Endothelial cell of umbilical vein (primary cell): ENCODE measurements at regions not wholly inside any gene's neighbourhood (a gene's known extent, or its start where the extent isn't known, plus 50 kb on each side); places are given as distances from the start of the nearest gene placed in this dataset.

ENCODE experiments used
- BruUV-seq: library from RNA; stranded (reverse); fragments of 400-500 nt; replicated peaks from 2 replicates; lab custom pipeline; 2021; lab: Mats Ljungman, UMichigan
- CTCF ChIA-PET: fragments of 300-600, 350-600 bp; sonication (Branson Sonifier 250); formaldehyde crosslinking; loops from one replicate; lab custom pipeline; 2021; ENCODE audit warnings: antibody characterized with exemption, inconsistent platforms; lab: Charles Lee
- POLR2A ChIA-PET: fragments of 300-600, 350-600 bp; sonication (Branson Sonifier 250); formaldehyde crosslinking; loops from one replicate; lab custom pipeline; 2021; ENCODE audit warnings: antibody characterized with exemption, inconsistent platforms; lab: Charles Lee
- DNase-seq: peaks from one replicate; pipeline ENCODE4 v3.0.0-alpha.2; 2011; ENCODE audit warnings: low read depth, low spot score
- FAIRE-seq: peaks from 2 replicates; lab custom pipeline; 2011; peaks lifted over from hg19 to GRCh38; lab: Jason Lieb, UNC
- H2AFZ ChIP-seq: 2 replicates; pipeline ENCODE4 v1.6.0; 2012; ENCODE audit warnings: low read depth, low read length, control low read depth, inconsistent platforms
- H3K27ac ChIP-seq: 2 replicates; pipeline ENCODE4 v1.5.1; 2011; ENCODE audit warnings: low read depth, mild to moderate bottlenecking, control low read depth, low read length, moderate library complexity; ENCODE audit not compliant: insufficient read depth
- H3K27me3 ChIP-seq, 2 experiments: 2 replicates each; pipeline versions ENCODE4 v1.6.0 to v1.6.1; 2011; ENCODE audit warnings: low read length in 2 of 2, mixed read lengths in 1 of 2; ENCODE audit not compliant: control insufficient read depth in 2 of 2, insufficient read depth in 2 of 2
- H3K36me3 ChIP-seq, 2 experiments: 2 replicates in 1 of 2; 3 replicates in 1 of 2; pipeline ENCODE4 v1.5.1; 2011; ENCODE audit warnings: low read length in 2 of 2, mild to moderate bottlenecking in 1 of 2, moderate library complexity in 1 of 2; ENCODE audit not compliant: control insufficient read depth in 2 of 2, insufficient read depth in 2 of 2; ENCODE audit errors: extremely low read depth in 1 of 2
- H3K4me1 ChIP-seq: 3 replicates; pipeline ENCODE4 v1.5.1; 2011; ENCODE audit warnings: mild to moderate bottlenecking, low read length; ENCODE audit not compliant: control insufficient read depth, insufficient read depth; ENCODE audit errors: extremely low read depth
- H3K4me2 ChIP-seq: 2 replicates; pipeline ENCODE4 v1.6.1; 2011; ENCODE audit warnings: low read length, control low read depth, mixed read lengths; ENCODE audit not compliant: insufficient read depth
- H3K4me3 ChIP-seq, 3 experiments: fragments of 200-600 bp in 1 of 3; sonication (generic), shearing (Covaris generic) in 1 of 3; replicated peaks in 1 of 3; 2 replicates each; pipeline ENCODE4 v1.5.1; 2011 to 2016; ENCODE audit warnings: control low read depth in 3 of 3, low read length in 3 of 3, mild to moderate bottlenecking in 2 of 3, inconsistent platforms in 1 of 3, low read depth in 1 of 3, moderate library complexity in 1 of 3; ENCODE audit not compliant: insufficient read depth in 1 of 3
- H3K79me2 ChIP-seq: 2 replicates; pipeline ENCODE4 v1.6.0; 2012; ENCODE audit warnings: low read length, inconsistent platforms; ENCODE audit not compliant: control insufficient read depth, insufficient read depth
- H3K9ac ChIP-seq: replicated peaks from 2 replicates; pipeline ENCODE3; 2011; ENCODE audit warnings: low read length, control low read depth; ENCODE audit not compliant: insufficient read depth; ENCODE audit errors: extremely low read depth
- H3K9me1 ChIP-seq: replicated peaks from 3 replicates; pipeline ENCODE4 v1.6.0; 2011; ENCODE audit warnings: mild to moderate bottlenecking, low read length; ENCODE audit not compliant: control insufficient read depth, insufficient read depth; ENCODE audit errors: extremely low read depth
- H3K9me3 ChIP-seq: replicated peaks from 2 replicates; pipeline ENCODE4 v1.5.1; 2012; ENCODE audit warnings: low read length, inconsistent platforms; ENCODE audit not compliant: control insufficient read depth, insufficient read depth
- H4K20me1 ChIP-seq: replicated peaks from 2 replicates; pipeline ENCODE3; 2011; ENCODE audit warnings: mild to moderate bottlenecking, low read length; ENCODE audit not compliant: control insufficient read depth, insufficient read depth; ENCODE audit errors: extremely low read depth
- CTCF ChIP-seq, 2 donors: IDR thresholded peaks; 1 replicate in 1 of 2; 2 replicates in 1 of 2; pipeline ENCODE4 v1.5.1; 2011; ENCODE audit warnings: low read length in 2 of 2, mild to moderate bottlenecking in 2 of 2, moderate library complexity in 2 of 2, control low read depth in 1 of 2, inconsistent platforms in 1 of 2, low read depth in 1 of 2; ENCODE audit not compliant: insufficient read depth in 1 of 2; ENCODE audit errors: extremely low read depth in 1 of 2
- EZH2 ChIP-seq: IDR thresholded peaks from 2 replicates; pipeline ENCODE4 v1.6.1; 2012; ENCODE audit warnings: borderline replicate concordance, low read depth, mild to moderate bottlenecking, moderate library complexity, low read length, inconsistent platforms; ENCODE audit not compliant: severe bottlenecking
- FOS ChIP-seq: IDR thresholded peaks from 2 replicates; pipeline ENCODE4 v1.6.1; 2011; ENCODE audit warnings: mild to moderate bottlenecking, low read length, moderate library complexity, borderline replicate concordance; ENCODE audit not compliant: insufficient read depth
- GATA2 ChIP-seq: IDR thresholded peaks from 2 replicates; pipeline ENCODE4 v1.7.0; 2011; ENCODE audit warnings: low read depth, mild to moderate bottlenecking, moderate library complexity, mixed read lengths, low read length; ENCODE audit not compliant: insufficient read length, insufficient read depth
- JUN ChIP-seq: IDR thresholded peaks from 2 replicates; pipeline ENCODE4 v1.6.1; 2011; ENCODE audit warnings: borderline replicate concordance, low read depth; ENCODE audit not compliant: insufficient read length, insufficient read depth
- MYC ChIP-seq: IDR thresholded peaks from one replicate; pipeline ENCODE4 v1.6.1; 2011; ENCODE audit warnings: mild to moderate bottlenecking, low read depth, low read length
- POLR2A ChIP-seq: IDR thresholded peaks from 2 replicates; pipeline ENCODE4 v1.6.1; 2012; ENCODE audit warnings: low read depth, mild to moderate bottlenecking, control low read depth, low read length
- POLR2AphosphoS5 ChIP-seq: IDR thresholded peaks from 2 replicates; pipeline ENCODE4 v1.6.1; 2012; ENCODE audit warnings: low read depth, mild to moderate bottlenecking, control low read depth, low read length, moderate library complexity; ENCODE audit not compliant: insufficient read depth
- dilution Hi-C: fragments of 300-500 bp; cut with MboI; formaldehyde crosslinking; loops from one replicate; pipeline ENCODE4 v1.15.0; 2019; ENCODE audit warnings: low sequenced_read_pairs; ENCODE audit not compliant: extremely low pct_ligation_motif_present
- intact Hi-C: fragments of 100-400 bp; cut with micrococcal nuclease; formaldehyde crosslinking; loops from one replicate; pipeline ENCODE4 v1.10.0; 2022
- TF ChIP-seq, protein P1 (sequence below): IDR thresholded peaks from 2 replicates; pipeline ENCODE4 v1.6.1; 2011; ENCODE audit not compliant: insufficient read depth, insufficient read length

- Histone ChIP-seq H3K9me3 (no peaks in the 10 kb centered on the region), H3K4me2 (no peak overlapping the region), H4K20me1 (no peaks in the 10 kb centered on the region), H3K9me1 (no peaks in the 10 kb centered on the region), H3K36me3 (no peaks in the 10 kb centered on the region), H3K27me3 (no peaks in the 10 kb centered on the region), H3K9ac (no peak overlapping the region), H2AFZ (no peak overlapping the region), H3K4me1 (no peaks in the 10 kb centered on the region), H3K4me3 (no peak overlapping the region), H3K27ac (no peak overlapping the region), H3K79me2 (no peaks in the 10 kb centered on the region)
- dilution Hi-C loops: no loop called here
- no TSS peak for BruUV-seq
- FAIRE-seq (peak; percentile 38), DNase-seq (no peak)
- no peak for TF ChIP-seq CTCF (IDR thresholded peaks at IDR 0.05; ENCODE audit: extremely low read depth in 1 of 2, insufficient read depth in 1 of 2, low read depth in 1 of 2, low read length in 2 of 2)
- no peak for TF ChIP-seq GATA2
- TF ChIP-seq FOS: no peak
- no peak for TF ChIP-seq MYC
- TF ChIP-seq, protein P1, sequence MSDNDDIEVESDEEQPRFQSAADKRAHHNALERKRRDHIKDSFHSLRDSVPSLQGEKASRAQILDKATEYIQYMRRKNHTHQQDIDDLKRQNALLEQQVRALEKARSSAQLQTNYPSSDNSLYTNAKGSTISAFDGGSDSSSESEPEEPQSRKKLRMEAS: no peak
- no peak for TF ChIP-seq JUN
- TF ChIP-seq EZH2: no peak
- no peak for TF ChIP-seq POLR2A
- no peak for TF ChIP-seq POLR2AphosphoS5
- intact Hi-C loops: no loop called here
- CTCF ChIA-PET: no interaction called here
- POLR2A ChIA-PET: no interaction called here
These were observed 98.8 kb upstream of the PDE3A start for GRCh38 chr12:20269337-20270067.
